ENCODE measurements at regions not wholly inside any gene's neighbourhood (a gene's known extent, or its start where the extent isn't known, plus 50 kb on each side); places are given as distances from the start of the nearest gene placed in this dataset.

- DNase-seq = peak; percentile 3
Measured at GRCh38 chr14:104444159-104445030, 135.2 kb upstream of the C14orf180 start.

DNA sequence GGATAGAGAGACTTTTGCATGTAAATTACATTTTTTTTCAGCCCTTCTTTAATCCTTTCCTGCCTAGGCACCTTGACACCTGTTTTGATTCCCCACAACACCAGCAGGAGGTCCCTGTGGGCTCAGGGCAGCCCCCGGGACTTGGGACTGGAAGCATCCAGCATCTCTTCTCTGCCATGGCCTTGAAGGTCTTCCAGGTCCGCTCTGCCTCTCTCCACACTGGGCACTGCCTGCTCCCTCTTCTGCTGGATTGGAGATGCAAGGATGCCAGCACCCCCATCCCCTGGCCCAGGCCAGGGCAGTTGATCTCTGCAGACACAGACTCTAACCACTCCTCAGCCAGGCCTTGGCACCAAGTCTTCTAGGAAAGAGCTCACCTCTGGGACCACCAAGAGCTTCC lies 134.5 kb upstream of the C14orf180 start:
- peak; percentile 6 for DNase-seq

DNA sequence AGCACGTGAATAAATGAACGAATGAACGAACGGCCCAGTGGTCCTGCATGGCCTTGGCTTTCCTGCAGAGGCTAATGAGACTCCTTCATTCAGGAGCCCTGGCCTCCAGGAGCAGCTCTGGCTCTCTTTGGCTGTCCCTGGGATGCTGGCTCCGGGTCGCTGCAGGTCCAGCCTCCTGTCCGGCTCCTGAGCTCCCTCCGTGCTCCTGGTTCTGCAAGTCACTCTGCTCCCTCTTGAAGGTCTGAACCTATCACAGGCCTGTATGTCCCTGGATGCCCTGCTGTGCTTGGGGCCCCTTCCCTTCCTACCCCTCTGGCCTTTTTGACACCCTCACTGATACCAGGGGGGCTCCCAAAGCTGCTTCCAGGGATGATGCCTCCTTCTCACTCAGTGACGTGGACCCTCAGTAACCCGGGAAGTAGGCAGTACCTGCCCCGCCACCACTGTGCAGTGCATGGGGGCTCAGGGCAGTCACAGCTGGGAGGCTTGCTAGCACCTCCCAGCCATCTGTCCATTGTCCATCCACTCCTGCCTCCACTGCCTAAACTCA lies 133.7 kb upstream of the C14orf180 start:
- DNase-seq = peak; percentile 13

DNA sequence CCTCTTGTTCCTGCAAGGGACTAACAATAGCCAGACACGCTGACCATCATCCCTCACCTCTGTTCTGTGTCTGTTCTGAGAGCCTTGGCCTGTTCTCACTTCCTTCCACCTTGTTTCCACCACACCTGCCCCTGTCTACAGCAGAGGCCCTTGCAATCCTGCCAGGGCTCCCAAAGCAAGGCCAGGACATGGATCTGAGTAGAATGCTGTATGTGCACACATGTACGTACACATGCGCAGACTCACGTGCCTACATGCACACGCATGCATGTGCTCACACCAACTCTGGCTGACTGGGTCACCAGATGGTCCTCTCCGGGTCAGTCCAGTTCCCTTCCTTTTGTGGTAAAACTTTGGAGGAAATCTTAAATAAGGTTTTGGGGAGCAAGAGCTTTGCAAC lies 133.0 kb upstream of the C14orf180 start:
- peak; percentile 4 for DNase-seq

GRCh38 chr14:104447750-104448149 lies 131.8 kb upstream of the C14orf180 start:
- no peak for DNase-seq

DNA sequence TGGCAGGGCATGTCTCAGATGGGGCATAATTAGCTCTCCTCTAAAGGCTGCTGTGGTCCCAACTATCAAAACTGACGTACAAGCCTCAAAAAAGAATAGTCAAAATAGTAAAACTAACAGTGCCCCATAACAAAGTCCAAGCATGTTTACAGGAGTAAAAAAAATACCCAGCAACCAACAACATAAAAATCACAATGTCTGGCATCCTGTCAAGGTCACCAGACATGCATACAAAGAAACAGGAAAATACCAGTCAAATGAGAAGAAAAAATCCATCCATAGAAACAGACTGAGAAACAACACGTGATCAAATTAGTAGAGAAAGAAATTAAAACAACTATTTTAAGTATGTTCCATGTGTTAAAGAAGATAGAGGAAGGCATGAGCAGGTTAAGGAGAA lies 131.2 kb upstream of the C14orf180 start:
- DNase-seq = no peak

DNA sequence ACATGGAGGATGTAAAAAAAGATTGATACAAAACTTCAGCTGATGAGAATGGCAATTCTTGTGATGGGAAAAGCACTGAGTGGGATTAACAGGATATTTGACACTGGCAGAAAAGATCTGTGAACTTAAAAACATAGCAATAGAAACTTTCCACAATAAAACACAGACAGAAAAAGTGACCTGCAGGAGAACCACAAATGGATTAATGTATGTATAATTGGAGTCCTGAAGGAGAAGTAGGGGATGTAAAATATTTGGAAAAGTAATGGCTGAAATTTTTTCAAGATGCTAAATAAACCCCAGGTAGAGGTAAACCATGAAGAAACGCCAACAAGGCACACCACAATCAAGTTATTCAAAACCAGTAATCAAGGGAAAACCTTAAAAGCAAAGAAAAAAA lies 130.8 kb upstream of the C14orf180 start:
- DNase-seq = no peak

- DNase-seq = peak; percentile 12
Measured at GRCh38 chr14:104450811-104451401, 128.7 kb upstream of the C14orf180 start.

- DNase-seq = no peak
Measured at GRCh38 chr14:104451474-104451873, 128.1 kb upstream of the C14orf180 start.

GRCh38 chr14:104458845-104459244 lies 120.7 kb upstream of the C14orf180 start:
- no peak for DNase-seq

DNA sequence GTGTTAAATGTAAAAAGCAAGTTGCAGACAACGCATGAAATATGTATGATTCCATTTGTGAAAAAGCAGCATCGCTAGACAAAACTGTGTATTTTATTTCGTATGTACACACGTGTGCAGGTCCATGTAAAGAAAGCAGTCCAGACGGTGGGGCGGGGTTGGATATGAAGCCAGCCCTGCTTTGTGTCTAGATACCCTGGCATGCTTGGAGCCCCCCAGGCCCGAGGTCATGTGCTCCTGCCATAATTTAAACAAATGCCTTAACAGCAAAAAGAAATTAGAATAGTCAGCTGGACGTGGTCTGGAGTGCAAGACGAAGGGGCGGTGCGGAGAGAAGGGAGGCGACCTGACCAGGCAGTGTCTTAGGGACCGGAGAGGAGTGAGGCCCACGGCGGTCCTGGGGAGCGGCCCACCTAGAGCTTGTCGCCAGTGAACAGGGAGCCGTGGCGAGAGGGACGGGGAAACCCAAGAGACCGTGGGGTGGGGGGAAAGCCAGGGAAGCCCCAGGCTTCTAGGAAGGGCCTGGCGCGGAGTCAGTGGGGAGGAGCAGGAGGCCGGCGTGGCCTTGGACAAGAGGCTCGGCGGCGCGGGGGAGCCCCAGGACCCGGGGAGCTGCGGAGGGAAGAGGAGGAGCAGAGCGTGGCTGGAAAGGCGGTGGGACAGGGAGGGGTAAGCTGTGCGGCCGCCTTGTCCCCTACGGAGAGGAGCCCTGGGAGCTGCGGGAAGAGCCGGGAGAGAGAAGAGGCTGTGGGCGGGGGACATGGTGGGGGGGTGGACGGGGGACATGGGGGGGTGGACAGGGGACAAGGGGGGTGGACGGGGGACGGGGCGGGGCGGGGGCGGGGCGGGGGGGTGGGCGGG lies 118.5 kb upstream of the C14orf180 start:
- peak; percentile 20 for DNase-seq

- peak; percentile 23 for DNase-seq
Measured at GRCh38 chr14:104461676-104462449, 117.7 kb upstream of the C14orf180 start.

- DNase-seq = peak; percentile 23
Measured at GRCh38 chr14:104462651-104463630, 116.6 kb upstream of the C14orf180 start.

GRCh38 chr14:104464907-104465306 lies 114.7 kb upstream of the C14orf180 start:
- no peak for DNase-seq

GRCh38 chr14:104465482-104466390 lies 113.8 kb upstream of the C14orf180 start:
- no peak for DNase-seq

DNA sequence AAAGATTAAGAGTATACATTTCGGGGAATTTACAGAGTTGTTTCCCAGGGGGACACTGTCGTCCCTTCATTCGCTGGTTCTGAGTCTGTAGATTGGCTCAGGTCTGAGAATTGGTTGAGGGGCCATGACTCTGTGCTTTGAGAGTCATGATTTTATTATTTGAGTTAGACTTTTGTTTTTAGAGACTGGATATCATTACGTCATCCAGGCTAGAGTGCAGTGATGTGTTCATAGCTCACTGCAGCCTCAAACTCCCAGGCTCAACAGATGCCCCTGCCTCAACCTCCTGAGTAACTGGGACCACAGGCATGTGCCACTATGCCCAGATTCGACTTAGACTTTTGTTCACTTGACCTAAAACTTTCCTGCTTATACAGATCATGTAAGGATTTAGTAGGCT lies 112.3 kb upstream of the C14orf180 start:
- DNase-seq = no peak

DNA sequence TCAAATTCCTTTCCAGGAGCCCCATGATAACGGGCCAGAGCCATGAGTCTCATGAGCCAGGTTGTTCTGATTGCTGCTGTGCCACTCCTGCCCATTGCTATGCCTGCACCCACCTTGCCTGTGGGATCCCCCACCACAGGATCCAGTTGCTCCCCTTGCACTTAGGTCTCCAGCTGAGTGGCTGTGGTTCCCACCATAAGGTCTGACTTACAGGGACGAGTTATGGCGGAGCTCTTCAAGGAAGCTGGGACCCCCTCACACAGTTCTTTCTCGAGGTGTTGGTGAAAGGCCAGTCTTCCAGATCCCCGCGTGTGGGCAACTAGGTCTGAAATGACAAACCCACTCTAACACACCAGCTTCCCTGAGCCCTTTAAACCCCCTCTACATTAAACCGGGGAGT lies 111.9 kb upstream of the C14orf180 start:
- no peak for DNase-seq

DNA sequence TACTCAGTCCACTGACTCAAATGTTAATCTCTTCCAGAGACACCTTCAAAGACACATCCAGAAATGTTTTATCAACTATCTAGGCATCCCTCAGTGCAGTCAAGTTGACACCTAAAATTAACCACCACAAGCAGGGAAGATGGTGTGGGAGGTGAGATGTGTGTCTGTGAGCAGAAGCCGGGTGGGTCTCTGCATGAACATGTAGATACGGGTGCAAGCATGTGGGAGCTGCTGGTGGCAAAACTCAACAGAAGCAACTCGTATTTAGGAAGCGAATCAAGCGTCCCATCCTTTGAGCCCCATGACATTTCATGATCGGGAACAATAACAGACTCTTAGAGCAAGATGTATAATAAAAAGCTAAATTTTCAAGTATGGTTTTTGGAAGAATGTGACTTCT lies 110.0 kb upstream of the C14orf180 start:
- DNase-seq = no peak

DNA sequence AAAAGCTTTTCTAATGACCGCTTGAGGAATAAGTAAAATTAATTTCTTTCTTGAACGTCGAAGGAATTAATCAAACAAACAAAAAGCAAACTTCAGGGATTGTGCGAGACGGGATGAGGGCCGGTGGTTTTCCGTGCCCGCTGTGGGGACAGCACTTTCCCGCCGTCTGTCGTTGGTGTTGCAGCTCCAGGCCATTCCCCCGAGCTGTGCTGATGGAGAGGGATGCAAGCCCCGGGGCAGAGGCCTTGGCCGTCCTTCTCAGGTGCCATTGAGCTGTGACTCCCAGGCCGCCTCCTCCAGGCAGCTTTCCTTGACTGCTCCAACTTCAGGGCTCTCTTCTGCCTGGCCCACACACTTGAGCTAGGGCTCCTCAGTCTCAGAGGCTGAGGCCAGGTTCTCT lies 109.0 kb upstream of the C14orf180 start:
- DNase-seq = no peak

- no peak for DNase-seq
Measured at GRCh38 chr14:104471114-104471513, 108.5 kb upstream of the C14orf180 start.

All from stimulated activated CD8-positive, alpha-beta memory T cell treated with anti-CD3 and anti-CD28 coated beads, Interleukin-4, amount 100 ng/mL, for 48 hours (primary cell).